NB4 (cell line): ENCODE measurements at regions not wholly inside any gene's neighbourhood (a gene's known extent, or its start where the extent isn't known, plus 50 kb on each side); places are given as distances from the start of the nearest gene placed in this dataset.
A peak's percentile ranks its signal among the peaks of the same experiment; 100 is the strongest.

Source experiments
- MYC ChIP-seq: IDR thresholded peaks from 2 replicates; pipeline ENCODE4 v1.6.1; 2011; ENCODE audit warnings: low read depth, low read length
- POLR2A ChIP-seq: IDR thresholded peaks from 2 replicates; pipeline ENCODE4 v1.6.1; 2011; ENCODE audit warnings: mild to moderate bottlenecking; ENCODE audit not compliant: insufficient read length; ENCODE audit errors: extremely low read depth
- TF ChIP-seq, protein P1 (sequence below): IDR thresholded peaks from one replicate; pipeline ENCODE4 v1.5.1; 2012; ENCODE audit warnings: low read depth, low read length
- TF ChIP-seq, protein P2 (sequence below): IDR thresholded peaks from 2 replicates; pipeline ENCODE4 v1.6.1; 2011; ENCODE audit warnings: low read depth, low read length

DNA sequence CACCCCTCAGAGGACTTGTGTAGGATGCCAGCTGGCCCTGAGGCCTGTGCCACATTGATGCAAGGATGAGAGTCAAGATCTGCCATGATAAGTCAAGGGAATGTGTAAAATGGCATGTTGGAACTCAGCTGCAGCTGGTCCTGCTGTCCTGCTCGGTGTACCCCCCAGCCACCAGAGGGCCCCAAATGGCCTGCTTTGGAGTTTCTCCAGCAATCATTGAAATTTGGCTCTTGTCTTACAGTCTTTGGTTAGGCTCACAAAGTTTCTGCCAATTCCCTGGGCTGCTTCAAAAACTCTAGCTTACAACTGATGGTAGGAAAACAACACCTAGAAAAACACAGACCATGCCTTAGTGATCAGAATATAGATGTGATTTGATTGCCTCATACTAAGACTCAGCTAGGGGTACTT lies 76.8 kb downstream of the HSD17B6 start:
- TF ChIP-seq POLR2A (no peak), MYC (no peak)
- TF ChIP-seq, protein P1, sequence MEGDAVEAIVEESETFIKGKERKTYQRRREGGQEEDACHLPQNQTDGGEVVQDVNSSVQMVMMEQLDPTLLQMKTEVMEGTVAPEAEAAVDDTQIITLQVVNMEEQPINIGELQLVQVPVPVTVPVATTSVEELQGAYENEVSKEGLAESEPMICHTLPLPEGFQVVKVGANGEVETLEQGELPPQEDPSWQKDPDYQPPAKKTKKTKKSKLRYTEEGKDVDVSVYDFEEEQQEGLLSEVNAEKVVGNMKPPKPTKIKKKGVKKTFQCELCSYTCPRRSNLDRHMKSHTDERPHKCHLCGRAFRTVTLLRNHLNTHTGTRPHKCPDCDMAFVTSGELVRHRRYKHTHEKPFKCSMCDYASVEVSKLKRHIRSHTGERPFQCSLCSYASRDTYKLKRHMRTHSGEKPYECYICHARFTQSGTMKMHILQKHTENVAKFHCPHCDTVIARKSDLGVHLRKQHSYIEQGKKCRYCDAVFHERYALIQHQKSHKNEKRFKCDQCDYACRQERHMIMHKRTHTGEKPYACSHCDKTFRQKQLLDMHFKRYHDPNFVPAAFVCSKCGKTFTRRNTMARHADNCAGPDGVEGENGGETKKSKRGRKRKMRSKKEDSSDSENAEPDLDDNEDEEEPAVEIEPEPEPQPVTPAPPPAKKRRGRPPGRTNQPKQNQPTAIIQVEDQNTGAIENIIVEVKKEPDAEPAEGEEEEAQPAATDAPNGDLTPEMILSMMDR, result peak; percentile 93
- TF ChIP-seq, protein P2, sequence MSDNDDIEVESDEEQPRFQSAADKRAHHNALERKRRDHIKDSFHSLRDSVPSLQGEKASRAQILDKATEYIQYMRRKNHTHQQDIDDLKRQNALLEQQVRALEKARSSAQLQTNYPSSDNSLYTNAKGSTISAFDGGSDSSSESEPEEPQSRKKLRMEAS, result no peak
